HG02798 (cell line): ENCODE measurements at regions not wholly inside any gene's neighbourhood (a gene's known extent, or its start where the extent isn't known, plus 50 kb on each side); places are given as distances from the start of the nearest gene placed in this dataset.
"Not testable (repeated sequence)": the region's sequence is repeated elsewhere in the genome, so short reads cannot be mapped to it uniquely, and the experiment has no call there.

Experiments
- ATAC-seq: cut with Tn5 transposase; IDR thresholded peaks from one replicate; pipeline ENCODE4 v1.9.1; 2021; ENCODE audit warnings: mild to moderate bottlenecking; ENCODE audit not compliant: unreplicated experiment, poor library complexity

GRCh38 chr5:102611312-102611711, 112.5 kb upstream of the SLCO6A1 start:
- no peak for ATAC-seq

DNA sequence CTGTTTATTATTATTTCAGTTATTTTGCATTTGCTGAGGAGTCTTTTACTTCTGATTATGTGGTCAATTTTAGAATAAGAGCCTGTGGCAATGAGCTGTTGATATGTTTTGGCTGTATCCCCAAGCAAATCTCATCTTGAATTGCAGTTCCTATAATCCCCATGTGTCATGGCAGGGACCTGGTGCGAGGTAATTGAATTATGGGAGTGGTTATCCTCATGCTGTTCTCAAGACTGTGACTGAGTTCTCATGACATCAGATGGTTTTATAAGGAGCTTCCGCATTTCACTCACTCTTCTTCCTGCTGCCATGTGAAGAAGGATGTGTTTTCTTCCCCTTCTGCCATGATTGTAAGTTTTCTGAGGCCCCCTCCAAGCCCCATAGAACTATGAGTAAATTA, 114.9 kb upstream of the SLCO6A1 start:
- no peak for ATAC-seq

- ATAC-seq: no peak
Observed at GRCh38 chr5:102617191-102618187, 118.7 kb upstream of the SLCO6A1 start.

GRCh38 chr5:102622262-102622661, 123.5 kb upstream of the SLCO6A1 start:
- no peak for ATAC-seq

DNA sequence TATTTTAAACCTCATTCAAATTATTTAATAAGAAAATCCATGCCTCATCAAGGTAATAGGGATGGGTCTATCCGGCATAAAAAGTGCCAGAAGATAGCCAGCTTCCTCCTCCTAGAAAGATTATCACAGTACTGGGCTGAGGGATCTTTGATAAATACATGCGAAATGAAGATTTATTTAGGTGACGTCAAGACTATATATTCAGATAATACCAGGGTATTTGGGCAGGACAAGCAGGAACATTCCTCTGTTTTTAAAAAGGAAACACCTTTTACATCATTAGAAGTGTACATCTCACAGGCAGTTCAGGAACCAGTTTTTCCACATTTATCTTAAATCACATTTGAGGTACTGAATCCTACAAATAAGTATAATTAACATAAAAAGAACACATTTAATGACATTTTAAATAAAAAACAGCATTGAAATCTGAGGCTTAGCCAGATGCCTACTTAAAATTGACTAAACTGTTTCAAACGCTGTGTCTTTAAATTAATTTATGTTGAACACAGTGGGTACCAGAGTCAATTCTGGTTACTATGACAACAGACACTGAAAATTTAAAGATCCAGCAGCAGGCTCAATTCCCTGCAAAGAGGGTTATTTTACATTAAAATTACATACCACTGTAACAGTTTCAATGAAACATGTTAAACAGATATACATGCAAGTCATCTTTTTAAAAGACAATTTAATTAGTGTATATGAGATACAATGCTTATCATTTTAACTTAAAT, 124.7 kb upstream of the SLCO6A1 start:
- no peak for ATAC-seq

DNA sequence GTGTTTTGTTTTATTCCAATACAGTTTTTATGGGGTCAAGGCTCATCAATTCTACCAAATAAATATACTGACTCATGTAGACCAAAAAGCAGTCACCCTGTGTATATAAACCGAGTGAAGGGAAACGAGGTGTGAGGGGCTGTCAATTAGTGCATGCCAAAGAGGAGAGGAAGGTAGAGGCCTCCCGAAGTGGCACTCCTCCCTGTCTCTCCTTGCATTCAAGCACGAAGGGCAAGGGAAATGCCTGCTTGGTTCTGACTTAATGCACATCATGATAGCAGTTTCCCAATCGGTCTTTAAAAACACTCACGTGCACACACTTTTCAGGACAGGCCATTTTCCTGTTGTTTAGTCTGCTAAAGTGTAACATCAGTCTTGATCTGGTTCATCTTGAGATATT, 125.6 kb upstream of the SLCO6A1 start:
- ATAC-seq: no peak

- ATAC-seq: no peak
Observed at GRCh38 chr5:102625468-102625867, 126.7 kb upstream of the SLCO6A1 start.

GRCh38 chr5:102625928-102626327, 127.1 kb upstream of the SLCO6A1 start:
- ATAC-seq: no peak

DNA sequence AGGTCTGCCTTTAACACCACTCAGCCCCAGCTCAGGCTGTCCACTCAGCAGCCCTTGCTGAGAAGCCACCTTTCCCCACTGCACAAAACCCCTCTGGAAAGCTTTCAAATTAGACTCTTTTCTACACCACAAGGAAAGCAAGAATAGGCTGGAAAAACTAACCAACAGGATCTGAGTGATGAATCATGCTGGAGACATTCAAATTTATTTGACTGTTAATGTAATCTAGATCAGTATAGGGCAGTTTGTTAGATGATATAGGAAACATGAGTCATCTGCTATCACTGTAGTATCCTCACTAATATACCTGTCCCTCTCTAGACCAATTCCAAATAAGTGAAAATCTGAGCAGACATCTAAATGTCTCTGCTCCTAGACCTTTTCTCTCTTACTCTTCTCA, 127.8 kb upstream of the PAM start:
- ATAC-seq: no peak

DNA sequence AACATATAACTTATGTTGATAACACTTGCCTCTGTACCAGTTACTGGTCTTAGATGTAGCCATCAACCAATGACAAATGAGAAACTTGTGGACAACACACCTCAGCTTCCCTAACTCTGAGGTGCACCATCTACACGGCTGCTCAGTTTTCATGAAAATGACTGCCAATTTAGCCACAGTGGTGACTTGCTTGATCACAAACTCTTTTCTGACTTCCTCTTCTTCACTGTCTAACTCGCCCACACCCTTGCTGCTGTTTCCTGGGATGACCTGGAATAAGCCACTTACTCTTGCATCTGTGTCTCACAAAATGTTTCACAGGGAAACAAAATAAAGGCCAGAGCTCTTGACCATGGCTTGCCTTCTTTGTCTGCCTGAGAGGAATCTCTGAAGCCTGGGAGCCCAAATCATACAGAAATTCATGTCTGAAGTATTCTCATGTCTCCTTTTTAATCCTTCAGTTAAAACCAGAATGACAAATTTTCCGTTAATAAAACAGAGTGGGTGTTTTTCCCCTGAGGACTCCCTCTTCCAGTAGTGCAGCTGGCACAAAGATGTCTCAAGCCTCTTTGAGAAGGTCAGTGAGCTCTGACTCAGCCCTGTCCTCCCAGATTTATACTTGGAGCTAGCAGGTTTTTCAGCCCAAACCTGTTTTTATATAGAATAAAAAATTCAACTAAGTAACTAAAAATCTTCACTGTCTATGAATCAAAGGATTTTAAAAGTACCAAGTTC, 126.5 kb upstream of the PAM start:
- ATAC-seq: no peak

DNA sequence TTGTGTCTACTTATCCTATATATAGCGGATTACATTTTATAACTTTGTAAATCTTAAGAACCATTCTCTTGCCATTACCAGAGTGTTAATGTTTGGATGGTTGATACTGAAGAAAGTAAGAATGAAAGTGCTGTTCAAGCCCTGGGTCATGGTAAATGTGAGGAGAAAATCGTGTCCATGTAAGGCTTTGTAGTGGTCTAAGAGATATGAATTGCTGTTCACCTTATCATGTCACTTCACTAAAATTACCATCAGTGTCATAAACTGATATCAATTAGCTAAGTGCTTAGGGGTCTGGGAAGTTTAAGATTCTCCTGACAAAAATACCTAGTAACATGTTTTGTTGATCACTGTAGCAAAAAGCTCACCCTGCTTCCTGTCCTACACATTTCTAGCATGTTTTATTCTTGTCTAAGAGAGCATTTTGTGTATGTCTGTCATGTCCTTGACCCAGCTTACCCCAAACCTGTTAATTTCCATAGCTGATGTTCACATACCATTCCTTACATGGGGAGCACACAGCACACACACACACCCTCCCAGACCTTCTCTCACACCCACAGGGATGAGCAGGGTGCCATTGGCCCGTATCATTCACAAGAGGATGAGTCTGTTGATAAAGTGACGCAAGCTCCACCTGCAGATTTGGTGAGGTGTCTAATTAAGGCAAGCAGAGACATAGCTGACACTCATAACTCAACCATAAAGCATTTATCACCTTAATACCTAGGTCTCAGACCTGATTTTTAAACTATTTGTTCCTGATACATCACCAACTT, 125.1 kb upstream of the PAM start:
- no peak for ATAC-seq

DNA sequence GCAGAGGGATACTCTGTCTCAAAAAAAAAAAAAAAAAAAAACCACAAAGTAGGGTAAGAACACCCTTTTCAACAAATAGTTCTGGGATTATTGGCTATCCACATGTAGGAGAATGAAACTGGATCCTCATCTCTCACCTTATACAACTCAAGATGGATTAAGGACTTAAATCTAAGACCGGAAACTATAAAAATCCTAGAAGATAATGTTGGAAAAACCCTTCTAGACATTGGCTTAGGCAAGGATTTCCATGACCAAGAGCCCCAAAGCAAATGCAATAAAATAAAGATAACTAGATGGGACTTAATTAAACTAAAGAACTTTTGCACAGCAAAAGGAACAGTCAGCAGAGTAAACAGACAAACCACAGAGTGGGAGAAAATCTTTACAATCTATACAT, 119.7 kb upstream of the PAM start:
- ATAC-seq: not testable (repeated sequence)

DNA sequence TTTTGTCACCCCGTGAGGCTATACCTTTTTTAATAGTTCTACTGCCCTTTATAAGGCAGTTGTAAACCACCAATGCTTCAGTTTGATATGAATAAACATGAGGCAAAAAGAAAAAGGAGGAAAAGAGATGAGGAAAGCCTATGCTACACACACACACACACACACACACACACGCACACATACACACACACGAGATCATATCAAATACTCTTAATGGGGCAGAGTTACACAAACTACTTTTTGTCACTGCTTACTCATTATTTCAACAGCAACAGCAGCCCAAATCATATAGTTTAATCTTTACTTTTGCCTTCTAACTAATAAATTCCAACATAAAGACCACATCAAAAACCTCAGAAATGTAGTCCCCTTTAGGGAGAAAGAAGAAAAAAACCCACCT, 116.8 kb upstream of the PAM start:
- ATAC-seq: no peak

GRCh38 chr5:102638912-102639652, 116.0 kb upstream of the PAM start:
- ATAC-seq: no peak

DNA sequence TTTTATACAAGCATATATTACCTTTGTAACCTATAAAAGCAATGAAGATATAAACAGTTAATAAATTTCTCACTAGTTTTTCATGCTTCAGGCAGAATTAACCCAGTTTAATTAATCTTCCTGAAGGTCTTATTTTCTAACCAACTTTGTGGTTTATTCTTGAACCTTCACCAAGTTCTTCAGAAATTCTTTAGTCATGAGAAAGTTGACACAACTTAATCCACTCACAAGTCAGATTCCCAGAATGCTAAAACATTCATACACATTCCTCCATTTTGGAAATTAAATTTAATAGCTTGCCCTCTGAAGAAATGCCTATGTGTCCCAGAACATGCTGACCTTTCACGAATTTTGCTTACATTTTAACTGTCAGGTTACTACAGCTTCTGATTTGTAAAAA, 105.4 kb upstream of the PAM start:
- ATAC-seq: no peak

GRCh38 chr5:102651466-102651865, 103.6 kb upstream of the PAM start:
- no peak for ATAC-seq

GRCh38 chr5:102654559-102655349, 100.4 kb upstream of the PAM start:
- ATAC-seq: no peak

GRCh38 chr5:102659151-102659550, 96.0 kb upstream of the PAM start:
- no peak for ATAC-seq

- no peak for ATAC-seq
Observed at GRCh38 chr5:102660111-102660510, 95.0 kb upstream of the PAM start.
